Endometrial microvascular endothelial cells (primary cell): ENCODE measurements at regions not wholly inside any gene's neighbourhood (a gene's known extent, or its start where the extent isn't known, plus 50 kb on each side); places are given as distances from the start of the nearest gene placed in this dataset.
"Not testable (repeated sequence)": the region's sequence is repeated elsewhere in the genome, so short reads cannot be mapped to it uniquely, and the experiment has no call there.

Source experiments
- in situ Hi-C: cut with HindIII; loops from 2 replicates; pipeline ENCODE4 v1.10.0; 2017; ENCODE audit warnings: low sequenced_read_pairs, low pct_unique_long_range_greater_than_20kb; ENCODE audit errors: inconsistent ontology term

GRCh38 chr3:177777699-177778098, 580.4 kb upstream of the TBL1XR1 start:
- in situ Hi-C loops = no loop called here

- in situ Hi-C loops = no loop called here
Measured at GRCh38 chr3:177778633-177779032, 581.4 kb upstream of the TBL1XR1 start.

- in situ Hi-C loops = no loop called here
Measured at GRCh38 chr3:177781686-177782161, 584.4 kb upstream of the TBL1XR1 start.

- in situ Hi-C loops = no loop called here
Measured at GRCh38 chr3:177783338-177783737, 586.1 kb upstream of the TBL1XR1 start.

- in situ Hi-C loops = no loop called here
Measured at GRCh38 chr3:177783767-177784166, 586.5 kb upstream of the TBL1XR1 start.

- in situ Hi-C loops = no loop called here
Measured at GRCh38 chr3:177787279-177788041, 590.2 kb upstream of the TBL1XR1 start.

GRCh38 chr3:177789500-177789899, 592.2 kb upstream of the TBL1XR1 start:
- in situ Hi-C loops = no loop called here

- in situ Hi-C loops = no loop called here
Measured at GRCh38 chr3:177792311-177793030, 595.2 kb upstream of the TBL1XR1 start.

- in situ Hi-C loops = no loop called here
Measured at GRCh38 chr3:177793451-177793850, 596.2 kb upstream of the TBL1XR1 start.

- in situ Hi-C loops = no loop called here
Measured at GRCh38 chr3:177795216-177795615, 597.9 kb upstream of the TBL1XR1 start.

- in situ Hi-C loops = no loop called here
Measured at GRCh38 chr3:177795859-177796258, 598.6 kb upstream of the TBL1XR1 start.

- in situ Hi-C loops = not testable (repeated sequence)
Measured at GRCh38 chr3:177800147-177800546, 602.9 kb upstream of the TBL1XR1 start.

GRCh38 chr3:177800561-177800960, 603.3 kb upstream of the TBL1XR1 start:
- in situ Hi-C loops = no loop called here

- in situ Hi-C loops = no loop called here
Measured at GRCh38 chr3:177802151-177802900, 605.0 kb upstream of the TBL1XR1 start.

- in situ Hi-C loops = no loop called here
Measured at GRCh38 chr3:177803500-177803899, 606.2 kb upstream of the TBL1XR1 start.

GRCh38 chr3:177804032-177804431, 606.8 kb upstream of the TBL1XR1 start:
- in situ Hi-C loops = no loop called here

GRCh38 chr3:177804646-177805045, 607.4 kb upstream of the TBL1XR1 start:
- in situ Hi-C loops = no loop called here

GRCh38 chr3:177807150-177807875, 610.0 kb upstream of the TBL1XR1 start:
- in situ Hi-C loops = no loop called here

GRCh38 chr3:177808928-177809478, 611.7 kb upstream of the TBL1XR1 start:
- in situ Hi-C loops = not testable (repeated sequence)
